Activated CD4-positive, alpha-beta T cell treated with anti-CD3 and anti-CD28 coated beads, Interleukin-2, amount 50 U/mL, for 1 hour (primary cell): ENCODE measurements at regions not wholly inside any gene's neighbourhood (a gene's known extent, or its start where the extent isn't known, plus 50 kb on each side); places are given as distances from the start of the nearest gene placed in this dataset.
"Not testable (repeated sequence)": the region's sequence is repeated elsewhere in the genome, so short reads cannot be mapped to it uniquely, and the experiment has no call there.

Source experiments
- DNase-seq: peaks from one replicate; pipeline ENCODE4 v3.0.0-alpha.2; 2020

DNA sequence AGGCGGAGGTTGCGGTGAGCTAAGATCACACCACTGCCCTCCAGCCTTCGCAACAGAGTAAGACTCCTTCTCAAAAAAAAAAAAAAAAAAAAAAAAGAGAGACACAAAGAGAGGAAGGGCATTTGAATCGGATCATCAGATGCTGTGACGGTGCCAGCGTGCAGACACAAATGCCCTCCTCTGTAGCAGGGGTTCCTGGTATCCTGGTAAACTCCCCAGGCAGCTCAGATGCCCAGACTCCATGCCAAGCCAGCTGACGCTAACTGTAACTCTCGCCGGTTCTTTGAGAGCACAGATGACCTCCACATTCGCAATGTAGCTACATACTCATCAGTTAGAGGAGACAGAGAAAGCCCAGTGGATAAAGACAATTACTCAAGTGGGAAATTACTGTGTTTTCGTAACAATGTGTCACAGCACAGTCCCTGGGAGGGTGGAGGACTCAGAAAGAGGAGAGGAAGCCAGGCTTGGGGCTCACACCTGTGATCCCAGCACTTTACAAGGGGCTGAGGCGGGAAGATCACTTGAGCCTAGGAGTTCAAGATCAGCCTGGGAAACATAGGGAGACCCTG, 153.1 kb downstream of the BRD1 start:
- DNase-seq, result no peak

DNA sequence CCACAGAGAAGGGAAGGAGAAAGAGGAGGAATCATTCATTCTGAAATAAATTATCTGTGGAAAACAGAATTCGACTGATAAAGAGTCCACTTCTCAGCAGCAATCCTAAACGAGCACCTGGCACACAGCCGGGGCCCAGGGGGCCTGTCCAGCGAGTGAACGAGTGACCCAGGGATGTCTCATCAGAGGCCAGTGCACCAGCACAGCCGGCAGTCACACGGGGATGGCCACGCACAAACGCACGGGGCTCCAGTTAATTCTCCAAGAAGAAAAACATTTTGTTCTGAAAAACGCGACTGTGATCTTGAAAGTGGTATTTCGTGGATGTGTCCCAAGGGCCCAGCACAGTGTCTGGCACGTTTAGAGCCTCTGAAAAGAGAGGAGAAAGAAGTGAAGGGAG, 154.6 kb downstream of the BRD1 start:
- DNase-seq, result no peak

DNA sequence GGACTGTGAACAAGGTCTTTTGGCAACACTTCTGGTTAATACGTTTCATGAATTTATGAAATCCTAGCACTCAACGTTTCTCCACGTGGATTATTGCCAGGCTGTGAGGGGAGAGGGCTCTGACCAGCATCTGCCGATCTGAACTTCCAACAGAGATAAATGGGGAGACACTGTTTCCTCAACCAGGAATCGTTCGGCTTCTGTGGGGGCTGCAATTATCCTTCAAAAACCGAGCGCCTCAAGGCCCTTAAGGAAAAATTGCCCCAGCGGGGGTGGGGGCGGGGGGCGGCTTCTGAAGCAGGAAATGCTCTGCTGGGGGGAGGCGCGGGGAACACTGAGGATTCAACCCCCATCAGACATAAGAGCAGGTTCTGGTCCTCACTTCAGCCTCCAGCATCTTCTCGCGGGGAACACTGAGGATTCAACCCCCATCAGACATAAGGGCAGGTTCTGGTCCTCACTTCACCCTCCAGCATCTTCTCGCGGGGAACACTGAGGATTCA, 155.6 kb downstream of the BRD1 start:
- no peak for DNase-seq

DNA sequence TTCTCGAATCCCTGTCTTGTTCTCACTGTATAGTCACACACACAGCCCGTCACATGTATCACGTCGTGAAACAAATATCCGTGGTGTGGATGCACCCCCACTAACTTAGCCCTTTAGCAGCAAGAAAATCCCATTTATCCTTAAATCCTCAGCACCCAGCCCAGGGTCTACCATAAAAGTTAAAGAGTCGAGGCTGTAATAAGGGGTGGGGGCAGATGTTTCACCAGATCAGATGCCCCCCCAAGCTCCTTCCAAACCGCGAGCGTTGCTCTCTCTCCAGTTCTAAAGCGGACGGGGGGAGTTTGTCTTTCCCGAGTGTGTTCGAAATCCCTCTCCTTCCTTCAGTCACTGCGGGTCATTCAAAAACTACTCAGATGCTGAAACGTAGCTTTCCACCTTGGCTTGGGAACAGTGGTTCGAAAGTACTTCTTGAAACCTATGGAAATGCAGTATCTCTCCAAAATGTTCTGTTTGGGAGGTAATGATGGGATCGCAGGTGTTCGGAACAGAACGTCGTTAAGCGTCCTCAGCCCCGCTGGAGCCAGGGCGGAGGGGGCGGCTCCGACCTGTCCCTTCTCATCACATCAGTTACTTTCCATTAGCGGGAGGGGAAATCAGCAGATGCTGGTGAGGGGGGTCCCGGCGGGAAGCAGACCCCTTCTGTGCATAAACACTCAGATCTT, 156.2 kb downstream of the BRD1 start:
- no peak for DNase-seq

DNA sequence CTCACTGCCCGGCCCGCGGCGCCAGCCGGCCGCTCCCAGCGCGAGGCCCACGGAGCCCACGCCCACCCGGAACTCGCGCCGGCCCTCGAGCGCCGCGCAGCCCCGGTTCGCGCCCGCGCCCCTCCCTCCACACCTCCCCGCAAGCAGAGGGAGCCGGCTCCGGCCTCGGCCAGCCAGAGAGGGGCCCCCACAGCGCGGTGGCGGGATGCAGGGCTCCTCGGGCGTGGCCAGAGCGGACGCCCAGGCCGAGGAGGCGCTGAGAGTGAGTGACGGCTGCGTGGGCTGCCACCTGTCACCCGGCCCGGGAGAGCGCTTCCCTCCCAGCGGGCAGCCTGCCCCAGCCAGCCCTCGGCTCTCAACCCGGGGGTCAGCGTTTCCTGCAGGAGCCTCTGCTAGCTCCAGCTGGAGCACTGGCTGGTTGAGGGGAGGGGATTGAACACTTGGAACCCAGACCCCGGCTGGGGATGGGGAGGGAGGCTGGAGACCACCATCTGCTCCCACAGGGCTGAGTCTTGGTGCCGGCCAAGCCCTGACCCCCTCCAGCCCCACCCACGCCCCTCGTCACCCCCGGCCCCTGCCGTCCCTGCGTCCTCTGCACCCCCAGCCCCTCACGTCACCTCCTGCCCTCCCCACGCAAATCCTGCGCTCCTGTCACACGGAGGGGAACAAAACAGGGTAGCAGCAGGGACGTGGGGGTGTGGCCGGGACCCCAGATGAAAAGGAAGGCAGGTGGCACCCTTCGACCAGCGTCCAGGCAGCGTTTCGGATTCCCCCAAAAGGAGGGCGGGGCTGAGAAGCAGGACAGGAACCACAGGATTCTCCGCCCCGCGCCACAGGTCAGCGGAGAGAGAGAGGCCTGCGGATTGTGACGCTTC, 157.0 kb downstream of the BRD1 start:
- DNase-seq, result no peak

DNA sequence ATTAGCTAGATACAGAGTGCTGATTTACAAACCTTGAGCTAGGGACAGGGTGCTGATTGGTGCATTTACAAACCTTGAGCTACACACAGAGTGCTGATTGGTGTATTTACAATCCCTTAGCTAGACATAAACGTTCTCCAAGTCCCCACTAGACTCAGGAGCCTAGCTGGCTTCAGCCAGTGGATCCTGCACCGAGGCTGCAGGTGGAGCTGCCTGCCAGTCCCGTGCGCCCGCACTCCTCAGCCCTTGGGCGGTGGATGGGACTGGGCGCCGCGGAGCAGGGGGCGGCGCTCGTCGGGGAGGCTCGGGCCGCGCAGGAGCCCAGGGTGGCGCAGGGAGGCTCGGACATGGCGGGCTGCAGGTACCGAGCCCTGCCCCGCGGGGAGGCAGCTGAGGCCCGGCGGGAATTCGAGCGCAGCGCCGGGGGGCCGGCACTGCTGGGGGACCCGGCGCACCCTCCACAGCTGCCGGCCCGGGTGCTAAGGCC, 157.7 kb downstream of the BRD1 start:
- not testable (repeated sequence) for DNase-seq

DNA sequence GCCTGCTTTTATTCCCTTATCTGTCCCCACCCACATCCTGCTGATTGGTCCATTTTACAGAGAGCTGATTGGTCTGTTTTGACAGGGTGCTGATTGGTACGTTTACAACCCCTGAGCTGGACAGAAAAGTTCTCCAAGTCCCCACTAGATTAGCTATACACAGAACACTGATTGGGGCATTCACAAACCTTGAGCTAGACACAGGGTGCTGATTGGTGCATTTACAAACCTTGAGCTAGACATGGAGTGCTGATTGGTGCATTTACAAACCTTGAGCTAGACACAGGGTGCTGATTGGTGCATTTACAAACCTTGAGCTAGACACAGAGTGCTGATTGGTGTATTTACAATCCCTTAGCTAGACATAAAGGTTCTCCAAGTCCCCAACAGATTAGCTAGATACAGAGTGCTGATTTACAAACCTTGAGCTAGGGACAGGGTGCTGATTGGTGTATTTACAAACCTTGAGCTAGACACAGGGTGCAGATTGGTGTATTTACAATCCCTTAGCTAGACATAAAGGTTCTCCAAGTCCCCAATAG, 158.2 kb downstream of the BRD1 start:
- not testable (repeated sequence) for DNase-seq

DNA sequence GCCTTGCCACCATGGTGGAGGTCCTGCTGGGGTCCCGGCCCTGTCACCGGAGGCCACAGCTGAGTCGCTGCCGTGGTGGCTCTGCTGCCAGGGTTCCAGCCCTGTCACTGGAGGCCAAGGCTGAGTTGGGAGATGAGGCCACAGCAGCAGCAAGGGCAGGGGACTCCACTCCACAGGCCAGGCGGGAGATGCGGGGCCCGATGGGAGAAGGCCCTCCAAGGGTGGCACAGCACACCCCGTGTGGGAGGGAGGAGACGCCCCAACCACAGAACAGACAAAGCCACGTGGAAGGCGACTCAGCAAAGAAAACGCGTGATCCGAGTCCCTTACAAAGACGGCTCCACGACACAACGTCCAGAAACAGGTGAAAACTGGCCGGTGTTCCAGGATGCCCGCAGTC, 159.3 kb downstream of the BRD1 start:
- DNase-seq, result no peak

DNA sequence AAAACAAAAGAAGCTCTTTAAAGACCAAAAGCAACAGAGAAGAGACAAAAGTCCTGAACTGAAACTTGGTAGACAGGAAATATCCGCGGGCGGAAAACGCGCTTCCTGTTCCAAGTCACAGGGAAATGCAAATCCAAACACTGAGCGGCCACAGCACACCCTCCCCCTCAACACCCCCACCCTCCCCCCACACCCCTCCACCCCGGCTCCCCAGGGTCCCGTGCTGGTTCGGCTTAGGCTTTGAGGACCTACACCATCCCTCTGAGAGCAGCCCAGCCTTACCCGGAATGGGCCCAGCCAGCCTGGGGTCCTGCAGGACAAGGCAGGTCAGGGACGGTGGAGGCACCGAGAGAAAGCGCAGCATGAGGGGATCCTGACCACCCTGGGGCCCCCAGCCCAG, 160.4 kb downstream of the BRD1 start:
- no peak for DNase-seq

DNA sequence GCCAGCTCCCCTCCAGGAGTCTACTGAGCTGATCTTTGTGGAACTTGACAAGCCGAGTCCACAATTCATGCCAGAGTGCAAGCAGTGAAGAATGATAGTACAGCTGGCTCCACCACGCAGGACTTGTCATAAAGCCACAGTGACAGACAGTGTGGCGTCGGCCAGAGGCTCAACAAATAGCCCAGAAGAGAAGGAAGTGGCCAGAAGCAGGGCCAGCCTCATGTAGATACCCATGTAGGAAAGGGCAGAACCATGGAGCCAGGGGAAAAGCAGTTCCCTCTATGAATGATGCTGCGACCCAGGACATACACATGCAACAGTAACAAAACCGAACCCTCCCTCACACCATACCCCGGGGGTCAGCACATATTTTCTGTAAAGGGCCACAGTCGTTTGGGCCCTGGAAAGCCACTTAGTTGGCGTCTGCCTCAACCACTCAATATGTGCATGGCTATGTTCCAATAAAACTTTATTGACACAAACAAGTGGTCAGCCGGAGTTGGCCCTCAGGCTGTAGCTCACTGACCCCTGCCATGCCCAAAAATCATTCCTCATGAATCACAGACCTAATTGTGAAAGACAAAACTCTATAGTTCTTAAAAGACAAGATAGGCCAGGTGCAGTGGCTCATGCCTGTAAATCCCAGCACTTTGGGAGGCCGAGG, 161.4 kb downstream of the BRD1 start:
- DNase-seq, result no peak

DNA sequence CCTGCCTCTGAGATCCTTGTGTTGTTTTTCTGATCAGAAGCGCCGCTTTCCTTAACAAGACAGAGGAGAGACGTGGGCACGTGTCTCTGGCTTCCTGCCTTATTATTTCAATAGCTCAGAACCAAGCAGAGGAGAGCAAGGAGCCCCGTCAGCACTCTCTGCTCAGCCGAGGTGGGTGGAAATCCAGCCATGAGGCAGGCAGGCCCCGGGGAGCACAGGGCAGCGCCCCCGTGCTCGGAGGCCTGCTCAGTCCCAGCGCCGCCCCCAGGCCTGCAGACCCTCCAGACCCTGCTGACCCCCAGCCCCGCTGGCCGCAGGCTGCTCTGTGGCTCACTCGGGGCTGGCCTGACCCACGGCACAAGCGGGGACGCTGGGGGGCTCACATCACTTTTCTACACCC, 162.8 kb downstream of the BRD1 start:
- DNase-seq, result no peak

DNA sequence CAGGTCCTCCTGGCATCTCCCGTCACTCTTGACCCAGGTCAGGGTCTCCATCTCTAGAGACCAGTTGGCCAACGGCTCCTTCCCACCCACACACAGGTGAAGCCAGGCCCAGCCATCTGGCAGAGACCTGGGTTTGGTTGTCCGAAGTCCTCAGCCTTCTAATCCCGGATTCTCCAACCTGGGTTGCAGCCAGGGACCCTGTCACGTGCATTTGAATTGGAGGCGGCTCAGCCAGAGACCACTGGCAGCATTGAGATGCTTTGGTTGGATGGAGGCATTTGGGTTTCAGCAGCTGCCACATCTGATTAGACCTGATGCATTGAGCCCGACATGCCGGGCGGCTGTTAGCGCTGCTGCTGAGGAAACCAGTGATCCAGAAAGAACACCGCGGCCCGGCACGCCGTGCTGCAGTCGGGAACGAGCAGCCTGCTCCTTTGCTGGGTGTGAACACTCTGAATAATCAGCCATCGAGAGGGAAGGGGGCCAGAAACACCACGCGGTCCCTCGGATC, 163.2 kb downstream of the BRD1 start:
- DNase-seq, result no peak

DNA sequence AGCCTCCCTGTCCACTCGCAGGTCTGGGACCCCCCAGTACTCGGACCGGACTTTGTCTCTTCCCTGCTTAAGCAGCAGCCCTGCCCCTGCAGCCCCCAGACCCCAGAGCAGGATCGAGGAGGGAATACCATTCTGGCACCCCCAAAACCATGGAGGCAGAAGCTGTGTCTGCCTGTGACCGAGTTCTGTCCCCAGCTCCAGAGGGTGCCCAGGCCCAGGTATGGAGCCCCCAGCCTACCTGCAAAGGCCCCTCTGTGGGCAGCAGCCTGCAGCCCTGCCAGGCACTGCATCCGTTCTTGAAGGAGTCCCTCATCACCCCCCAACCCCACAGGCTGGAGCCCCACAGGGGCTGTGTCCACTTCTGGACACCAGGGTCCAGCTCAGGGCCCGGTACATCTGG, 163.8 kb downstream of the BRD1 start:
- DNase-seq, result no peak

DNA sequence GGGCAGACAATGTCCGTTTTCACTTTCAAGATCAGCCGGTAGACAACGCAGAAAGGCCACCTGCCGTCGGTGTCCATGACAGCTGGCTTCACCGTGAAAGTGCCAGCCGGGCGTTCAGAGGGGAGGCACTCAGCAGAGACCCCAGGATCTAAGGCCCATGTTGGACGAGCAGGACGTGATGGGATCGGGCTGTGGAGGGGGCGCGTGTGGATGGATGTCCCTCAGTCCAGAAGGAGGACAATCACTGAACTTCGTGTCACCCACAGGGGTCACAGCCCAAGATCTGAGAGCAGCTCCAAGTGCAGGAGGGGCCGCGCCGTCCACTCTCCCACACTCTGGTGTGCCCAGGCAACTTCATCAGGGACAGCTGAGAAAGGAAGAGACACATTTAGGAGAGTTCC, 164.4 kb downstream of the BRD1 start:
- no peak for DNase-seq

DNA sequence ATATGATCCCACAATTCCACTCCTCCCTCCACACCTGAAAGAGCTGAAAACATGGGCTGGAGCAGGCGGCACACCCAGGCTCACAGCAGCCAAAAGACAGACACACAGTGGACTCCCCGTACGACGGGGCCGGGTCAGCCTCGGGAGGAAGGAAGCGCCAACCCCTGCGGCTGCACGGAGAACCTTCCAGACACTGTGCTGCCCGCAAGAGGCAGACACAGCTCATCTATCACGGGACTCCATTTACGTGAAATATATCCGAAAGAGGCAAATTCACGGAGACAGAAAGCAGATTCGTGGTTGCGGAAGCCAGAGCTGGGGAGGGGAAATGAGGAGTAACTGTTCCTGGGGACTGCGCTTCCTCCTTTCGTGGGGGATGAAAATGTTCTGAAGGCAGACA, 165.0 kb downstream of the BRD1 start:
- no peak for DNase-seq

DNA sequence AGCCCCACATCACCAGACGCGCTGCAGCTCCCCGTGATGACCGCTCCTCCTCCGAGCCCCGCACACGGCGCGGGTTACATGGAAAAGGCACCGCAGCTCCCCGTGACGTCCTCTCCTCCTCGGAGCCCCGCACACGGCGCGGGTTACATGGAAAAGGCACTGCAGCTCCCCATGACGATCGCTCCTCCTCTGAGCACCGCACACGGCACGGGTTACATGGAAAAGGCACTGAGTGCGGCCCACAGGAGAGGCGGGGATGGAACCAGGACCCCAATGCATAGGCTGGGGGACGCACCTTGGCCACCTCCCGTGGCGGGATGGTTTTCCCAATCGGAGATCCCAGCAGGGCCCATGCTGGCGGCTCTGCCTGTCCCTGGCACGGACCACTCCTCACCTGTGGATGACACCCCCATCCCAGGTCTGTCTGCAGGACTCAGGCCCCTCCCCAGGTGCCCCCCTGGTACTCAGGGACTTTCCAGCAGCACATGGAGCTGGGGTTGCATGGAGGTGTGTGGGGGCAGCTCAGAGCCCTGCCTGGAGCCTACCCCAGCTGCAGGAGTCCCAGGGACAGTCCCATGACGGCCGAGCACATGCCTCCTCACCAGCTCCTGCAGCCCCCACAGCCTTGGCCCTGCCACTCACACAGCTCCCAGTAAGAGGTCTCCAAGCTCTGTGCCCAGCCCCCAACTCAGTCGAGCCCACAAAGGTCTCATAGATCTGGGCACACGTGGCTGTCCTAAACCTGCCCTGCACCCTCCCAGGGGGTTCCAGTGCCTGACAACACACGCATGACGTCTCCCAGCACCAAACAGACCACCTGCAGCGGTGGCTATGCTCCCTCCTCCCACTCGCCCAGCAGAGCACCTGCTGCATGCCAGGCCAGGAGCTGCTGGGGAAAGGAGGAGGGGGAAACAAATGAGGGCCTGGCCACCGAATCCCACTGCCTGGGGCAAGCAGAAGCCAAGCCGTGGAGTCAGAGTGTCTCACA, 166.6 kb downstream of the BRD1 start:
- no peak for DNase-seq

DNA sequence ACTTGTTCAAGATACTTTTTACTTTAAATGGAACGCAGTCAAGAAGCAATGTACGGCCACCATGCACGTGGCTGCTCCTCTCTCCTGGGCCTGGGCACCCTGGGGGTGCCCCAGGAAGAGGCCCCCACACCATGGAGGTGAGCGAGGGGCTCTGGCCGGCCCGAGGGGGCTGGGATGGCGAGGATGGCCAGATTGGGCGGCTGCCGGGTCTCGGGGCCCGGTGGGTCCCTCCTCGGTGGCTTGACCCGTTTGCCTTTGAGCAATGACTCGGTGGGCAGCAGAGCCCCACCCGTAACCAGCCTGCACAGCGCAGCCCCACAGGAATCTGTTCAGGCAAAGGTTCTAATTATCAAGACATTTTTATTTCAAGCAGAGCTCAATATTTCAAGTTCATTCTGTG, 167.4 kb downstream of the BRD1 start:
- no peak for DNase-seq

DNA sequence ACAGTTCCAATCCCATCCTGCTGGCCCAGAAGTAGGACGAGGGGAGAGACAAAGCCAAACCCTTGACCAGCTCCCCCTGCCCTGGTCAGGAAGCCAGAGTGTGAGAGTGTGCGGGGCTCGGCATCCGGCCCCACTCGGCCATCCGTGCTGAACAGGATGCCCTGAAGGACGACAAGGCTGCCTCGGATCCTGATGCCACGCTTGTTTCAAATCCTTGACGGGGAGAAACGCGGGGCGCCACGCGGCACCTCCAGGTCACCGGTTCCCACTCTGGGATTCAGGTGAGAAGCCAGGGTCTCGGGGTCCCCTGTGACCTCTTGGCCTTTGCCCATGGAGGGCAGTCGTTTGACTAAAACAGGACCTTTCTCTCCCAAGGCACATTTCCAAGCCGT, 167.8 kb downstream of the BRD1 start:
- no peak for DNase-seq

DNA sequence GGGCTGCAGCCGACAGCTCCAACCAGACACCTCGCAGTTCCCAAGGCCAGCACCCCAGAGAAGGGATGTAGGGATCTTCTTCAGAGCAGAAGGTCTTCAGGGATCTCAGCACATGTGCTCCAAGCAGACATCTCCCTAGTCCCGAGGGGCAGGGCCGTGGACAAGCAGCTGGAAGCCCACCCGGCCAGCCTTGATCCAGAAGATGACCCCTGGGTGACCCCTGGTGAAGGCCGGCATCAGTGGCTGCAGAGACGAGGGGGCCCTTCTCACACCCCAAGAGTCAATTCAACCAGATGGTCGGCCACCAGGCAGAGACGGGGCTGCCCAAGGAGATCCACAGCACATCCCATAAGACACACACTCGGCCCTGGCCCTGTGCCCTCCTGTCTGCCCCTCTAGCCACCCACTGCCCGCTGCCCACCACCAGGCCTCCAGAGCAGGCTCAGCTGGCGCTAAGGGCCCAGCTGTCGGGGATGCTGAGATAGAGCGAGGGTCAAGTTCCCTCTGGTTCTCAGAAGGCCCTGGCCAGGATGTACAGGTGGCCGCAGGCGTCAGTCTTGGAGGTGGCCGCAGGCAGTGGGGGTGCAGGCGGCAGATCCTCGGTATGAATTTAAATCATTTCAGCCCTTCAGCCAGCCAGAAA, 168.3 kb downstream of the BRD1 start:
- DNase-seq, result no peak

DNA sequence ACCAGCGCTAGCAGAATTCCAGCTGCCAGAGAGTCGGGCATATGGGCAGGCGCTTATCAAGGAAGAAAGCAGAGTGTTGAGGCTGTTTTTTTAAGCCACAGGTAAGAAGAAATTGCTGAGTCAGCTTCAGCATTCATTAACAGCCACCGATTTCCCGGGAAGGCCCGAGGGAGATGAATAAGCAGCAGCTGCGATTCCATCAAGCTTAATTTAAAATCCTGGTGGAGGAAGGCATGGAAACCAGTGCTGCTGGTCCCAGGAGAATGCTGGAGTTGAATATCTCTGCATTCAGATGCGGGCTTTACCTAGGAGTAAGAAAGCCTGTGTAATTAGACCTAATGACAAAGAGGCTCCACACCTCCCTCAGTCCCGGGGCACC, 168.8 kb downstream of the BRD1 start:
- DNase-seq, result no peak

DNA sequence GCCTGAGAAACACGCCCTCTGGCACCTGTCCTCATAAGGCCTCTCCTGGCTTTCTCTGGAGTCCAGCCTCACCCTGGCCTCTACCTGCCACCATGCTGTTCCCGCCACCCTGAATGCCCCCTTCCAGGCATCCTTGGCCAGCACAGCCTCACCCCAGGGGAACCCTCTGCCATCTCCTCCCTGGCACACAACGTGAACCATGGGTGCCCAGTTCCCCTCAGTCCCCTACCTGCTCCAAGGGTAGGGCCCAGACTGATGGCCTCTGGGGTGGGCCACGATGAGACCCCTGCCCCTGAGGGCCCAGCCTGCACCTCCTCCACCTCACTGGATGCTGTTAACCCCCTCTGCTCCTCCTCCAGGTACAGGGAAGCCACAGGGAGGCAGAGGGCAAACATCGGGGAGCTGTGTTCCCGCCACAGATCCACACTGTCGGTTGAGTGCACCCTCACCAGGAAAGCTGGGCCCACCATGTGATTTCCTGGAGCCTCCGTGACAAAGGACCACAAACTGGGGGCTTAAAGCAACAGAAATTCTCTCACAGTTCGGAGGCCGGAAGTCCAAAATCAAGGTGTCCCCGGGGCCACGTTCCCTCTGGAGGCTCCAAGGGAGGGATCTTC, 169.6 kb downstream of the BRD1 start:
- no peak for DNase-seq
